Fibroblast of the aortic adventitia (primary cell): ENCODE measurements at regions not wholly inside any gene's neighbourhood (a gene's known extent, or its start where the extent isn't known, plus 50 kb on each side); places are given as distances from the start of the nearest gene placed in this dataset.

Source experiments
- DNase-seq: peaks from one replicate; pipeline ENCODE4 v3.0.0-alpha.2; 2010; ENCODE audit warnings: low read depth
- H3K4me3 ChIP-seq: 2 replicates; pipeline ENCODE4 v1.5.1; 2011; ENCODE audit warnings: low read depth, mild to moderate bottlenecking, control low read depth, low read length, moderate library complexity
- TF ChIP-seq, protein P1 (sequence below): IDR thresholded peaks from 2 replicates; pipeline ENCODE4 v1.5.1; 2011; ENCODE audit warnings: mild to moderate bottlenecking, low read length, control low read depth, inconsistent platforms; ENCODE audit not compliant: insufficient read depth

DNA sequence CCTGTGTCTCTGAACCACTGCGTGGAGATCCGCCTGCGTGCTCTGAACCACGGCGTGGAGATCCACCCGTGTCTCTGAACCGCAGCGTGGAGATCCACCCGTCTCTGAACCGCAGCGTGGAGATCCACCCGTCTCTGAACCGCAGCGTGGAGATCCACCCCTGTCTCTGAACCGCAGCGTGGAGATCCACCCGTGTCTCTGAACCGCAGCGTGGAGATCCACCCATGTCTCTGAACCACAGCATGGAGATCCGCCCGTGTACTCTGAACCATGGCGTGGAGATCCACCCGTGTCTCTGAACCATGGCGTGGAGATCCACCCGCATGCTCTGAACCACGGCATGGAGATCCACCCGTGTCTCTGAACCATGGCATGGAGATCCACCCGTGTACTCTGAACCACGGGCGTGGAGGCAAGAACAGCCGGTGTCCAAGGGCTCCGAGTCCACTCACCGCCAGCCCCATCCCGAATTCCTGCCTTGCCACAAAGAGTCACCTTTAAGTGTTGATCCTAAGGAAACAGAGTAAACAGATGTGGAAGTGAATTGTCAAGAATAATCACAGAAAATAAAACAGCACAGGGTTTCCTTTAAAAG lies 659.4 kb downstream of the BRD1 start:
- TF ChIP-seq, protein P1, sequence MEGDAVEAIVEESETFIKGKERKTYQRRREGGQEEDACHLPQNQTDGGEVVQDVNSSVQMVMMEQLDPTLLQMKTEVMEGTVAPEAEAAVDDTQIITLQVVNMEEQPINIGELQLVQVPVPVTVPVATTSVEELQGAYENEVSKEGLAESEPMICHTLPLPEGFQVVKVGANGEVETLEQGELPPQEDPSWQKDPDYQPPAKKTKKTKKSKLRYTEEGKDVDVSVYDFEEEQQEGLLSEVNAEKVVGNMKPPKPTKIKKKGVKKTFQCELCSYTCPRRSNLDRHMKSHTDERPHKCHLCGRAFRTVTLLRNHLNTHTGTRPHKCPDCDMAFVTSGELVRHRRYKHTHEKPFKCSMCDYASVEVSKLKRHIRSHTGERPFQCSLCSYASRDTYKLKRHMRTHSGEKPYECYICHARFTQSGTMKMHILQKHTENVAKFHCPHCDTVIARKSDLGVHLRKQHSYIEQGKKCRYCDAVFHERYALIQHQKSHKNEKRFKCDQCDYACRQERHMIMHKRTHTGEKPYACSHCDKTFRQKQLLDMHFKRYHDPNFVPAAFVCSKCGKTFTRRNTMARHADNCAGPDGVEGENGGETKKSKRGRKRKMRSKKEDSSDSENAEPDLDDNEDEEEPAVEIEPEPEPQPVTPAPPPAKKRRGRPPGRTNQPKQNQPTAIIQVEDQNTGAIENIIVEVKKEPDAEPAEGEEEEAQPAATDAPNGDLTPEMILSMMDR = no peak
- DNase-seq = no peak
- H3K4me3 ChIP-seq = no peak overlapping the region

DNA sequence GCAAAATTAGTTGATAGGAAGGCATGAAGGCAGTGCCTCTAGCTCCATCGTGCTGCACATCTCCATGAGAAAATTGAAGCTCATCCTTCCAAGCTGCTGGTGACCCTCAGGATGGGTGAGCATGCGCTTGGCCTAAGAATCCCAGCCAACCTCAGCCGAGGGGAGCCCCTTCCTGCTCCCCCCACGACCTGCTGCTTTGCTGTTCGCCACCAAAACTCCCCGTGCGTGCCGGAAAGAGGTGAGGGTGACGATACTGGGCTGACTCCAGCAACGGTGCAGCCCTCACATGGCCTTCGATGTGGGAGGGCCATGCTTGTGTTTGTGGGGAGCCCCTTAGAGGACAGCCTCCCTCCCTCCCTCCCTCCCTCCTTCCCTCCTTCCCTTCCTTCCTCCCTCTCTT lies 660.9 kb downstream of the BRD1 start:
- H3K4me3 ChIP-seq = no peak overlapping the region
- no peak for DNase-seq
- TF ChIP-seq, protein P1 = no peak

DNA sequence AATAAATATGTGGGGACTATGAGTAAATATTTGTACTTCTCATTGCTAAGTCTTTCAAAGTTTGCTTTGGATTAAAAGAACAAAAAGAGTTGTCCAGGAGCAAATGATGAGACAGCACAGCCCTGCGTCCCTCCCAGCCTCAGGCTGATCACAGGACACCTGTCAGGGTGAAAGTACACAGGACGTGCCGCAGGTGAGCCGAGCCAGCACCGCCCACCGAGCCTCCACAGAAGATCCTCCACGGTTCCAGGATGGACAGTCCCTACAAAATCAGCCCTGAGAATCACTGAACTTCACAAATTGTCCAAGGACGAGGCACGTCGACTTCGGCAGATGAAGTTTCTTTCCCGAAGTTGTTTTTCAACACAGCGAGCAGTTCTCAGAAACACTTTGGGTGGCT lies 661.5 kb downstream of the BRD1 start:
- TF ChIP-seq, protein P1 = no peak
- H3K4me3 ChIP-seq = no peak overlapping the region
- DNase-seq = no peak

DNA sequence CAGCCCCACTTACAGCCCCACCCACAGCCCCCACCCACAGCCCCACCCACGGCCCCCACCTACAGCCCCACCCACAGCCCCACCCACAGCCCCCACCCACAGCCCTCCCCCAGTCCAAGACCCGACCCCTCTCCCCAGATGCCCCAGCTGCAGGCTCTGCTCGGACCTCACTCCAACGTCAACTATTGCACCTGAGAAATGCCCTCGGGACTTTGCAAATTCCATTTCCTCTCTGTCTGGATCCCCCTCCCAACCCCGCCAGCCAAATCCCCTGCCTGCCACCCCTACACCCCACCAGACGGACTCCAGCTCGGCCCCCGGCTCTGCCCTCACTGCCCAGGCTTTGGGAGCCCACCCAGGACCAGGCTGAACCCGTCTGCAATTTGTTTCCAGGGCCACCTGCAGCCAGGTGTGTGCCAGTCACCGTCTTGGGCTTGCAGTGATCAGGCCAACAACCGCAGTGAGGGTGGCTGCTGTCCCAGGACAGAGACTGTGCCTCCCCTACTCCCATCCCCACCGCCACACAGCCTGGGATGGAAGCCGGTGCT lies 662.8 kb downstream of the BRD1 start:
- TF ChIP-seq, protein P1 = no peak
- no peak overlapping the region for H3K4me3 ChIP-seq
- no peak for DNase-seq

DNA sequence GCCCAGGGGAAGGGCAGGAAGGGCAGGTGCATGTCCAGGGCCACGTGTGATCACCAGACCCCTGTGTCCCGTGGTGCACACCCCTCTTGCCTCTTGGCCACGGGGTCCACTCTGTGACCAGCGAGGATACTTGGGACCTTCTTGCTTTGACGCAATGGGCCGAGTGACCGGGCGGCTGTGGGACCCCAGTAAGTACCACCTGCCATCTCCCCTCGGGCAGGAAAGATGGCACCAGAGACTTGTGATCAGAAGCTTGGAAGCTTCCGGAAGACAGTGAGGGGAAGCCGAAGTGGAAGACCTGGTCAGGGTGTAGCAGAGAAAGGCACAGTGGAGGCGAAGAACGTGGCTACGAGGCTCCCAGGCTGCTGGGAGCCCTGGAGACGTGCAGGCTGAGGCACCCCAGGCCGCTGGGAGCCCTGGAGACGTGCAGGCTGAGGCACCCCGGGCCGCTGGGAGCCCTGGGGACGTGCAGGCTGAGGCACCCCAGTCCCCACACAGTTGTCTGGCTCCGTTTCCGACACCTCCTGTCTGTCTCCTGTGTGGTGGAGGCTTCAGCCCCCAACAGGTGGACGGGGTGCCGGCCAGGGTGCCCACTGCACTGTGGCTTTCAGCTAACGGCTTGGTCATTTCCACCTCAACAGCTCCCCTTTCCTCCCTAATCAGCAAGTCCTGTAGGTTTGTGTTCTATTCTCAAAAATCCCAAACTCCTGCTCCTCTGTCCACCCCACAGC lies 663.5 kb downstream of the BRD1 start:
- no peak overlapping the region for H3K4me3 ChIP-seq
- DNase-seq = no peak
- TF ChIP-seq, protein P1 = no peak

DNA sequence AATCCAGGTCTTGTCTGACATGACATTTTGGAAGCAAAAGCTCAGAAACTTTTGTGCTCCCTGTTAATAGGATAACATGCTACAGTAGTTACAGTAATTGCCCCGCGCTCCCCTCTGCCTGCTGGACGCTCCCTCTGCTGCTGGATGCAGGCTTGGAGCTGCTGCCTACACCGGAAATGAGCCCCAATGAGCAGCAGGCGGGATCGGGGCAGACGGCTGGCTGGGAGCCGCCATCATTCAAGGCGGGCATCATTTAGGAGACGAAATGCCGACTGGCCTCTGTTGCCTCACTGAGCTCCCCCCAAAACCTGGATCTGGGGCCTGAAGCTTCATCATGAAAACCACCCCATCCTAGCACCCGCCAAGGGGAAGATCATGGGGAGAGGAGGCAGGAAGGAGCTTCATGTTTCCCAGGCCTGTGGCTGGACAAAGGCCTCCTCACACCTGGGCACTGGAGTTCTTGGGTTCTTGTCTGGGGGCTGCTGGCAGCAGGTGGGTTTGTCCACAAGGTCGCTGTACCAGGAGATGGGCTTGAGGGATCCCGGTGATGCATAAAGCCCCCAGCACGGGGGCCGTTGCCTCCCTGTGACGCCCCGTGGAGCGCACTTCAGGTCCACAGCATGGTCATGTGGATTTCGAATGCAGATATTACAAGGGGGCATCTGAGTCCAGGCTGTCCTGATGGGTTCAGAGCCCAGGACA lies 664.3 kb downstream of the BRD1 start:
- H3K4me3 ChIP-seq = no peak overlapping the region
- DNase-seq = no peak
- TF ChIP-seq, protein P1 = no peak
